GM23248 (cell line): ENCODE measurements at regions not wholly inside any gene's neighbourhood (a gene's known extent, or its start where the extent isn't known, plus 50 kb on each side); places are given as distances from the start of the nearest gene placed in this dataset.

Source experiments
- EZH2 ChIP-seq: fragments of 200-600 bp; sonication (generic); IDR thresholded peaks from 2 replicates; pipeline ENCODE4 v1.6.1; 2018; ENCODE audit warnings: antibody characterized with exemption, mild to moderate bottlenecking; ENCODE audit not compliant: insufficient read depth, poor library complexity, severe bottlenecking
- EZH2phosphoT487 ChIP-seq: fragments of 200-600 bp; sonication (generic); IDR thresholded peaks from 2 replicates; pipeline ENCODE4 v1.6.1; 2018; ENCODE audit warnings: antibody characterized with exemption, moderate library complexity, mild to moderate bottlenecking, low read depth; ENCODE audit not compliant: insufficient read depth

DNA sequence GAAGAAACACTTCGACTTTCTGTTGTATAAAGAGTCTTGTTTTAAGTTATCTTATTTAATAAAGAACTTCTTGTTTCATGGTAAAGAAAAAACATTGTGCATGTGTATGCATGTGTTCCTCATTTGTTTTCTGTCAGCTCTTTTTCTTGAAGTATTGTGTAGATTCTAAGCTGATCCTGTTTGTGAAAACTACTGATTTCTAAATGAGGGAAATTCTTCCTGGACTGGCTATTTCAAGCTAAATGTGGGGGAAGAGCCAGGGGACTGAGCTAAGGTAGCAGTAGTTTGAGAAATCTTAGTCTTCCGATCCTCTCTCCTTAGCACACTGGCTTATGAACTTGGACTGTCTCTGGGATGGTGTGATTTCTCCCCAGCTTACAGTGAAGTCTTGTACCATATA is 56.4 kb upstream of the RBMS1 start:
- TF ChIP-seq EZH2, result no peak
- no peak for TF ChIP-seq EZH2phosphoT487
